T-helper 1 cell treated with Interleukin-12 subunit alpha and Interleukin-12 subunit beta and Interleukin-4 antibody, amounts not matched to agents 30 ng/mL and 1 ng/mL, for 36 hours (primary cell): ENCODE measurements at regions not wholly inside any gene's neighbourhood (a gene's known extent, or its start where the extent isn't known, plus 50 kb on each side); places are given as distances from the start of the nearest gene placed in this dataset.

Source experiments
- intact Hi-C: fragments of 100-400 bp; cut with micrococcal nuclease; formaldehyde crosslinking; loops from one replicate; pipeline ENCODE4 v1.15.1; 2024

DNA sequence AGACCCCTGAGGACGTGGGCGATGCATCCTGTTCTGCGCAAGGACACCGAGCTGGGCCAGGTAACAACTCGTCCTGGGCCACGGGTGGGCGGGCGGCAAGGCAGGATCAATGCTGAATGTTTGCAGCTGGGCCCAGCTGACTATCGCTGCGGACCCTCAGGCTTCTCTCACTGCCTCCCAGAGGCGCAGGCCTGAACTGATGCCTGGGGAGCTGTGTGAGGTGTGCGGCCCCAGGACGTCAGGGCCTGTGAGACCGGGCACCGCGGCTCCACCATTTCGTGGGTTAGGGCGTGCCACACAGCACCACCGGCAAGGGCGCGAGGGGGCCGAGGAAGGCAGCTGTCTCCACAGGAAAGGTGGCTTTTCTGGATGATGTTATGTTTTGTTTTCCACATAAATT is 307.4 kb downstream of the NDUFA10 start:
- intact Hi-C loops = no loop called here

- intact Hi-C loops = no loop called here
Measured at GRCh38 chr2:239717319-239717675, 307.8 kb downstream of the NDUFA10 start.

DNA sequence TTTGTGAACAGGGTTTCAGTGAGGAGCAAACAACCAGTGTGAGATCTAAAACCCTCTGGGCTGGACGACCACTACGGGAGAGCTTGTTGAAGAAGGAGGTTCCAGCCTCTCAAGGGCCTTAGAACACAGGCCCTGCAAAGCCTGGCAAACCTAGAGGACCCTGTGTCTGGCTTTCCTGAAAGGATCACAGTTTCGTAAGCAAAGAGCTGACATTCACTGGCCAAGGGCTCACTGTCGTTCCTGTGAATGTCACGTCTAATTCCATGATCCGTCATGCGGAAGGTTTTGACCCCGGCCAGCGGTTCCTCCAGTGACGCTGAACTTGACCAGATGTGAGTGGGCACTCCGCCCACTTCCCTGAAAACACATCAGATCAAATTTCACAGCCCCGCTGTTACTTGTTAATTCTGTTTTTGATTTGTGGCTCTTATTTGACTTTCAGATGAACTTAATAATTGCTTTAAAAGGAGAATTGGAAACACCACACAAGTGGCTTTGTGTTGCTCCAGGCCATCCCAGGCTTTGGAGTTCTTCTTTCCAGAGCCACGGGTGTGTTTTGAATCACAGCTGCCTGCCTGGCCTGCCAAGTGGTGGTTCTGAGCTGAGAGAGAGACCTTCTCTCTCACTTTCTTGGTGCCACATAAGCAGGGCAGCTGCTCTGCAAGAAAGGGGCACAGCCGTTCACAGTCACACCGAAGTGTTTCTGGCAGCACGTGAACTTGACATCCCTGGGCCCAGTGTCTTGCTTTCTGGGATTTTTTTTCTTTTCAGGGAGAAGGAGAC is 308.4 kb downstream of the NDUFA10 start:
- intact Hi-C loops = no loop called here

GRCh38 chr2:239716009-239716408 is 309.1 kb downstream of the NDUFA10 start:
- intact Hi-C loops = no loop called here

DNA sequence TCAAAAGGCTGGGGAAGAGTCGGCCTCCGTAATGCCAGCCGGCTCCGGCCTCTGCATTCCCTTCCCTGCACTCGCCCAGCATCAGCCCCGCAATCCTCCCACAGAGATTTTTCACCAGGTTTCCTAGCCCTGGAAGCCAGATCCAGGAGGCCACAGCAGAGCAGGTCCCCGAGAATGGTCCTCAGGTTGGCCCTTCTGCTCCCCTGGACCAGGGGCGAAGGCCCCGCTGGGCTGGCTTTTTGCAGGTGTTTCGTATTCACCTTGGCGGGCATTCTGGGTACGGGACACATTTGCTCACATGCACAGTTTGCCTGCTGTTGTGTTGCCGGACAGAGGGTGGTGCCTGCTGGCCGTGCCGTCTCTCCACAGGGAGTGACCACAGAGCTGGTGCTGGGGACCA is 309.5 kb downstream of the NDUFA10 start:
- intact Hi-C loops = no loop called here

DNA sequence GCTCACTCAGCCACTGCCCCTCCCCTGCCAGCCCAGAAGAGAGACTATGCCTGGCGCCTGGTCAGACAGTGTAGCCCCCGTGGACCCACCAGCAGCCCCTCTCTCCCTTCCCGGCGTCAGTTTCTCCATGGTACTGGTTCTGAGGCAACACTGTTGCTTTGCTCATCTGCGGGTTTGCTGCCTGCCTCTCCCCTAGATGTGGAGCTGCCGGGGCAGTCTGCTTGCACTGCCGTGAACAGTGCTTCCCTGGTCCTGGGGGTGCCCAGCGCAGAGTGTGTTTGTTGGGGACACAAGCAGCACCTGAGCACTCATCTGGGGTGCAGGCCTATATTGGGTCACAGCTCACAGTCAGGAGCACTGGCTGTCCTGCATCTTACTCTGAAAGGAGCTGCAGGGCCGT is 309.9 kb downstream of the NDUFA10 start:
- intact Hi-C loops = no loop called here

- intact Hi-C loops = no loop called here
Measured at GRCh38 chr2:239714116-239714515, 311.0 kb downstream of the NDUFA10 start.

DNA sequence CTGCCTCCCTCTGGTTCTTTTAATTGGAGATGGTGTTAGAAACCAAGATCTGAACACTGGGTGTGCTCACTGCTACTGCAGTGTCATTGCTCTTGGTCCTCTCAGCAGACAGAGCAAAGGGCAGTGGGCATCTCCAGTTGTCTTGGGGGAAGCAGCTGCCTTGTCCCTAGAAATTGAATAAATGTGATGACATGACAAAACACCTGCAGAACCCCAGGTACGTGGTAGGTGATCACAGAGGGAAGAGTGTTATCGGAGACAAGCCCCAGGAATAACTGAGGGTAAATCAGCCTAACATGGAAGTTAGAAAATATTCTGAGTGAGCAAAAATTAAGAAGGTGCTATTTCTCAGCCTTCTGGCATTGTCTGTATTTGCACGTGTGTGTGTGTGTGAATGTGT is 311.9 kb upstream of the HDAC4 start:
- intact Hi-C loops = no loop called here

- intact Hi-C loops = no loop called here
Measured at GRCh38 chr2:239711911-239712570, 311.2 kb upstream of the HDAC4 start.

GRCh38 chr2:239710953-239711861 is 310.4 kb upstream of the HDAC4 start:
- intact Hi-C loops = no loop called here

GRCh38 chr2:239706367-239706766 is 305.5 kb upstream of the HDAC4 start:
- intact Hi-C loops = no loop called here

DNA sequence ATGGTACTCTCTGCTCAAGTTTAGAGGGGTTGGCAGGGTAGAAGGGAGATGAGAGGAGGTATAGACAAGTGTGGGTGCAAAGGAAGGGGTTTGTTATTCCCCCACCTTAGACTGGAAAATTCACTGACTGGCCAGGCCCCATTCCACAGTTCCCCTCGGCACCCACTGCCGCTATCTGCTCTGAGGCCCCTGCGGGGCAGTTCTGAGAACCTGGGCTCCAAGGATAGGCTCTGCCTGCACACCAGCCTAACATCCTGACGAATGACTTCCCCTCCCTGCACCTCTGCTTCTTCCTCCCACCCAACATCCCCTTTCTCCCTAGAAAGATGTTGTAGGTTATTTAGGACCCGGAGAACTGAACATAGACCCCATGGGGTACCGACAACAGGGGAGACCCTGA is 303.9 kb upstream of the HDAC4 start:
- intact Hi-C loops = no loop called here

DNA sequence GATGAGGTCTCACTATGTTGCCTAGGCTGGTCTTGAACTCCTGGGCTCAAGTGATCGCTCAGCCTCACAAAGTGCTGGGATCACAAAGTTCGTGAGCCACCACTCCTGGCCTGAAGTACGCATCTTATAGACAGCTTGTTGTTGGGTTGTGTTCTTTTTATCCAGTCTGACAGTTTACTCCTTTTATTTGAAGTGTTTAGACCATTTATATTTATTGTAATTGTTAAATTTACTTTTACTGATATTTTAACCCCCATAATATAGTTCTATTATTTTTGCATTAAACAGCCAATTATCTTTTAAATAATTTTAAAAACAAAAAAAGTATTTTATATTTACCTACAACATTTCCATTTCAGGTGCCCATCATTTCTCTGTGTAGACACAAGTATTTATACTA is 303.0 kb upstream of the HDAC4 start:
- intact Hi-C loops = no loop called here

- intact Hi-C loops = no loop called here
Measured at GRCh38 chr2:239700686-239701345, 300.0 kb upstream of the HDAC4 start.

DNA sequence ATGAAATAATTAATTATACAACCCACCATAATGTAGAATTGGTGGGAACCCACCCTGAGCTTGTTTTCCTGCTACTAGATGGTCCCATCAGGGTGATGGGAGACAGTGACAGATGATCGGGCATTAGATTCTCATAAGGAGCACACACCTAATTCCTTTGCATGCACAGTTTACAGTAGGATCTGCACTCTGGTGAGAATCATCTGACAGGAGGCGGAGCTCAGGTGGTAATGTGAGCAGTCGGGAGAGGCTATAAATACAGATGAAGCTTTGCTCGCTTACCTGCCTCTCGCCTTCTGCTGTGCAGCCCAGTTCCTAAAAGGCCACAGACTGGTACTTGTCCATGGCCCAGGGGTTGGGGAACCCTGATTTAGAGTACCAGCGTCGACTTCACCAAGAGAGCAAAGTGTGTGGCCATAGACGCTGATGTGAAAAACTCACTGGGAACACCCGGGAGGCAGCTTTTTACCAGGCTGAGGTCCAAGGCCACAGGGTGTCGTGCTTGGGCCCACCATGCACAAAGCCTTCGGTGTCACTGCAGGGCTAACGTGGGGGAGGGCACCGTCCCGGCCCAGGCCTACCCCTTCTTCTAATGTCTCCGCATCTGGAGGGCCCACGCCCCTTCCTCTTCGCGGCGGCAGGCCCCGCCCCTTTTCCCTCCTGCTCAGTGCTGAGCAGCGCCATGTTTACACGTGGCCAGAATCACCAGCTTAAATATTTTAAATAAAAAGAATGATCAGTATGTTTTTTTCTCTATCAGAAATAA is 296.8 kb upstream of the HDAC4 start:
- intact Hi-C loops = no loop called here

DNA sequence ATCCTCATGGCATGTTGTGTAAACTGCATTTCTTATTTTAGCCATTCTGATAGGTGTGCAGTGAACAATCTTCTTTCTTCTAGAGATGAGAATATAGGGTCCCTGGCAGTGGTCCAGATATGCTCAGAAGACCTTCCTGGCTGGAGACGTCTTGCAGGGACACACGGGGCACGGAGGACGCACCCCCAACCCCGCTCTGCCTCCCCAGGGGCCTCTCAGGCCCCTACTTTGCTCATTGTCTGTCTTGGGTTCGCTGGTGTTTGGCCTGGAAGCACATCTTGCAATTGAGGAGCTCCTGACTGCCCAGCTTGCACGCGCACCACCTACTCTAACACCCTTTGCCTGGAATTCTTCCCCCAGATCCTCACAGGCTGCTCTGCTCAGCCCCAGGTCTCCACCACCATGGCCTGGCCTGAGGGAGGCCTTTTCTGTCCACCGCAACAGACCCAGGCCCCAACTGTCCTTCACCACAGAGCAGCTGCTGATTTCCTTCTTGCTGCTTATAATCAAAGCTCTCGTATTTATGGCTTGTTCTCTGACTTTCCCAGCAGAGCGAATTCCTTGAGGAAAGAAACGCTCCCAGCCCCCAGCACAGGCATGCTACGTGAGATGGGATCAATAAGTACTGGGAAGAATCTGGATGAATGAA is 295.9 kb upstream of the HDAC4 start:
- intact Hi-C loops = no loop called here

DNA sequence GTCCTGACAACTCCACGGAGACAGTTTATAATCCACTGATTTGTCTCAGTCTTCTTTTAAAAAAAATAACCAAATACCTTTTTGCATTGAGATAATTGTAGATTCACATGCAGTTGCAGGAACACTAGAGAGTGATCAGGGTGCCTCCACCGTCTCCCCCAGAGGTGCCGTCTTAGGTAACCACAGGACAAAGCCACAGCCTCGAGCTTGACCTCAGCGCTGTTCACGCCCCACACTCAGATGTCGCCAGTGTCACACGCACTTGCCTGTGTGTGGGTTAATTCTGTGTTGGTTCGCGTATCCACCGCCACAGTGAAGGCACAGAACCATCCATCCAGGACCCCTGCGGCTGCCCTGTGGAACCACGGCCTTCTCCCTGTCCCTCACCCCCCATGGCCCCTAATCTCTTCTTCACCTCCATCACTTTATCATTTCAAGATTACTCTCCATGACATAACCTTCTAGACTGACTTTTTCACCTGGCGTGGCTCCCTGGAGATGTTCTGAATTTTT is 295.0 kb upstream of the HDAC4 start:
- intact Hi-C loops = no loop called here

DNA sequence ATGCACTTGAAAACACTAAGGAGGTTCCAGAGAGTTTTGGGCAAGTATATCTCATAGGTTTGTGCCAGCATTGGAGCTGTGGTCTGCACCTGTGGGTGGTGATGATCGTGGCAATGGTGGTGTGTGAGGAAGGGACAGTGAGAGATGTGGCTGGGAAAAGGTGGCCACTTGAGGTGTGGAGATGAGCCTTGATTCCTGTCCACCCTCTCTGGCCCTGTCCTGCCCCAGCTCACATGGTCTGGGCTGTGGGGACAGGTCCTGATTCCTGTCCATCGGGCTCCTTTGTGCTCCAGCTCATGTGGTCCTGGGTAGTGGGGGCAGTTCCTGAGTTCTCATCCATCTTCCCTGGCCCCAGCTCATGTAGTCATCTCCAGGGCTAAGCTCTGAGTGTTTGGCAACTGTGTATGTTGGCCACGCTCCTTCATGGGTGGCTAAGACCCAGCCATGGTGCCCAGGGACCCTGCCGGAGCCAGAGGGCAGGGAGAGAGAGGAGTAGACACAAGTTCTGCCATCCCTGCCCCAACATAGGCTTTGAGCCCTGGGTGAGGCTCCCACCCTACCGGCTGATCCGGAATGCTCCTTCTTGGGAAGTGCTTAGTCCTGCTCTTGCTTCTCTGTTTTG is 294.4 kb upstream of the HDAC4 start:
- intact Hi-C loops = no loop called here

GRCh38 chr2:239694487-239694886 is 293.7 kb upstream of the HDAC4 start:
- intact Hi-C loops = no loop called here
